Gastrocnemius medialis (tissue), 4 donors: ENCODE measurements at regions not wholly inside any gene's neighbourhood (a gene's known extent, or its start where the extent isn't known, plus 50 kb on each side); places are given as distances from the start of the nearest gene placed in this dataset.

Experiments
- ATAC-seq, 2 donors: fragments of 150-250 bp; one replicate each; pipeline ENCODE4 v1.9.1; 2016
- DNase-seq, 2 donors: peaks; one replicate each; pipeline ENCODE4 v3.0.0-alpha.2; 2019
- H3K27ac ChIP-seq, 4 donors: fragments of 200-600 bp; sonication (generic); 1 replicate in 1 of 4; 2 replicates in 3 of 4; pipeline ENCODE4 v1.5.1; 2016 to 2018; ENCODE audit warnings: mild to moderate bottlenecking in 2 of 4, moderate library complexity in 1 of 4
- H3K27me3 ChIP-seq, 3 donors: fragments of 200-600 bp; sonication (generic) in 2 of 3; 1 replicate in 1 of 3; 2 replicates in 2 of 3; pipeline versions ENCODE4 v1.5.1 to v1.6.0; 2016 to 2019; ENCODE audit warnings: mild to moderate bottlenecking in 1 of 3, moderate library complexity in 1 of 3
- H3K36me3 ChIP-seq, 2 donors: fragments of 200-600 bp; sonication (generic) in 1 of 2; one replicate each; pipeline ENCODE4 v1.5.1; 2017 to 2018
- H3K4me1 ChIP-seq, 2 donors: fragments of 200-600 bp; sonication (generic) in 1 of 2; one replicate each; pipeline ENCODE4 v1.5.1; 2016 to 2017; ENCODE audit warnings: mild to moderate bottlenecking in 2 of 2
- H3K4me3 ChIP-seq, 4 donors: fragments of 200-600 bp; sonication (generic) in 3 of 4; 1 replicate in 1 of 4; 2 replicates in 3 of 4; pipeline ENCODE4 v1.5.1; 2016 to 2019; ENCODE audit warnings: mild to moderate bottlenecking in 2 of 4
- H3K9me3 ChIP-seq, 3 donors: fragments of 200-600 bp; sonication (generic) in 2 of 3; 1 replicate in 1 of 3; 2 replicates in 2 of 3; pipeline ENCODE4 v1.5.1; 2016 to 2019
- POLR2A ChIP-seq, 2 donors: fragments of 450-650 bp; IDR thresholded peaks; one replicate each; pipeline ENCODE4 v1.6.1; 2017; ENCODE audit warnings: antibody characterized with exemption in 2 of 2, mild to moderate bottlenecking in 2 of 2, moderate library complexity in 2 of 2
- in situ Hi-C, 4 donors: fragments of 200-750 bp; cut with MboI; loops; one replicate each; pipeline versions ENCODE4 v1.15.0 to v1.8.0; 2017; ENCODE audit warnings: low sequenced_read_pairs in 4 of 4
- intact Hi-C: fragments of 100-400 bp; cut with DNase I; formaldehyde crosslinking; loops from one replicate; pipeline ENCODE4 v1.15.1; 2023; ENCODE audit warnings: low total_unique reads
- TF ChIP-seq, protein P1 (sequence below), 5 experiments: fragments of 450-650 bp in 3 of 5; fragments of 200-600 bp in 2 of 5; sonication (generic) in 2 of 5; IDR thresholded peaks in 4 of 5; conservative IDR thresholded peaks in 1 of 5; 1 replicate in 4 of 5; 2 replicates in 1 of 5; pipeline ENCODE4 v1.5.1; 2016 to 2019; ENCODE audit warnings: antibody characterized with exemption in 5 of 5, mild to moderate bottlenecking in 3 of 5, moderate library complexity in 3 of 5

DNA sequence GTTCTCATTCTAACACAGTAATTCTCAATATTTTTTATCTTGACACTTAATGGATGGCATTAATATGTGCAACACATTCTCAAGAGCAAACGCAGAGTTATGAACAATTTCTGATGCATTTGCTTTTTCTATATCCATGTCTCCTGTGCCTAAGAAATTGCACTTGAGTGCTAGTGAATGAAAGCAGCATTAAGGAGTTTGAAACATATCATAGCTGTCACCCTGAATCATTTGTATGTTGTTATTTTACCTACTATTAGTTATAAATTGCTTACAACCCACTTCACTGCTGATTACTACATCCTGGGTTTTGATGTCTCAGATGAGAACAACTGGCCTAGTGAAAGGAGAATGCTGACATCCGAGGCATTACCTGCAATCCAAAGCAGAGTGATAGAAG is 387.3 kb downstream of the RASEF start:
- in situ Hi-C loops (no loop called here), intact Hi-C loops (no loop called here)
- no peak for DNase-seq
- H3K27ac ChIP-seq: no peak overlapping the region
- H3K4me1 ChIP-seq: no peaks in the 10 kb centered on the region
- no peak for ATAC-seq
- no peaks in the 10 kb centered on the region for H3K36me3 ChIP-seq
- no peak for TF ChIP-seq POLR2A (IDR thresholded peaks at IDR 0.05)
- TF ChIP-seq, protein P1, sequence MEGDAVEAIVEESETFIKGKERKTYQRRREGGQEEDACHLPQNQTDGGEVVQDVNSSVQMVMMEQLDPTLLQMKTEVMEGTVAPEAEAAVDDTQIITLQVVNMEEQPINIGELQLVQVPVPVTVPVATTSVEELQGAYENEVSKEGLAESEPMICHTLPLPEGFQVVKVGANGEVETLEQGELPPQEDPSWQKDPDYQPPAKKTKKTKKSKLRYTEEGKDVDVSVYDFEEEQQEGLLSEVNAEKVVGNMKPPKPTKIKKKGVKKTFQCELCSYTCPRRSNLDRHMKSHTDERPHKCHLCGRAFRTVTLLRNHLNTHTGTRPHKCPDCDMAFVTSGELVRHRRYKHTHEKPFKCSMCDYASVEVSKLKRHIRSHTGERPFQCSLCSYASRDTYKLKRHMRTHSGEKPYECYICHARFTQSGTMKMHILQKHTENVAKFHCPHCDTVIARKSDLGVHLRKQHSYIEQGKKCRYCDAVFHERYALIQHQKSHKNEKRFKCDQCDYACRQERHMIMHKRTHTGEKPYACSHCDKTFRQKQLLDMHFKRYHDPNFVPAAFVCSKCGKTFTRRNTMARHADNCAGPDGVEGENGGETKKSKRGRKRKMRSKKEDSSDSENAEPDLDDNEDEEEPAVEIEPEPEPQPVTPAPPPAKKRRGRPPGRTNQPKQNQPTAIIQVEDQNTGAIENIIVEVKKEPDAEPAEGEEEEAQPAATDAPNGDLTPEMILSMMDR (IDR thresholded peaks at IDR 0.05 in 4 of 5, conservative IDR thresholded peaks at IDR 0.05 in 1 of 5): no peak
- no peaks in the 10 kb centered on the region for H3K27me3 ChIP-seq
- no peaks in the 10 kb centered on the region for H3K9me3 ChIP-seq
- no peak overlapping the region for H3K4me3 ChIP-seq

DNA sequence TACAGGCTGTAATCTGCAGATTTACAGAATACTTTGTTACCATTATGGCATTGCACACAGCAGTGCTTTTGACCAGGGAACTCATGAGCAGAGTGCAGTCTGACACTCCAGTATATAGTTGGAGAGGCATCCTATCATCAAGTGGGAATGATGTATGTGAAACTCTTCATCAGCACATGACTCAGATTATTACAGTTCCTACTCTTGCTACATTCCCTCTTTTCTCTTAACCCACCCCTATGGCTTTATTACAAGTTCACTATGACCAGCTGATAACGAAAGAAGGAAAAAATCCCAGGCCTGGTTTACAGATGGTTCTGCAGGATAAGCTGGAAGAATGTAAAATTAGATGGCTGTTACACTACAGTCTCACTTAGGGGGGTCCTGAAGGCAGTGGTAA is 385.9 kb downstream of the RASEF start:
- intact Hi-C loops: no loop called here
- in situ Hi-C loops: no loop called here
- TF ChIP-seq, protein P1 (IDR thresholded peaks at IDR 0.05 in 4 of 5, conservative IDR thresholded peaks at IDR 0.05 in 1 of 5): no peak
- TF ChIP-seq POLR2A (IDR thresholded peaks at IDR 0.05): no peak
- Histone ChIP-seq H3K36me3 (no peaks in the 10 kb centered on the region), H3K4me3 (no peak overlapping the region), H3K9me3 (no peaks in the 10 kb centered on the region), H3K27ac (no peak overlapping the region), H3K27me3 (no peaks in the 10 kb centered on the region), H3K4me1 (no peaks in the 10 kb centered on the region)
- DNase-seq: no peak
- no peak for ATAC-seq

DNA sequence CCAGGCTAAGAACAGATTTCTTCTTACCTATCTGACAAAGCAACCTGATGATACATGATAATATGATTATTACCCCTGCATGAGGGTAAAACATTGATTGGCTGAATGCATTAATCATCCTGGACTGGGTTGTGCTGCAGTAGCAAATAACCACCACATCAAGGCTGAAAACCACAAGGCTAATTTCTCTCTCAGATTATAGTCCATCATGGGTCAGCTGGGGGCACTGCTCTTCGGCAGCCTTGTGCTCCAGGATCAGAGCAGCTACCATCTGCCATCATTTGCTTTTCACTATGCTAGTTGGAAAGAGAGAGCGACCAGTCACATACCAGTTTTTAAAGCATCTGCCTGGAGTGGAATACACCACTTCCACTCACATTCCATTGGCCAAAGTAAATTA is 383.5 kb downstream of the RASEF start:
- no peak overlapping the region for H3K4me3 ChIP-seq
- DNase-seq (no peak), ATAC-seq (no peak)
- H3K27ac ChIP-seq: no peak overlapping the region
- H3K36me3 ChIP-seq: no peaks in the 10 kb centered on the region
- no peaks in the 10 kb centered on the region for H3K27me3 ChIP-seq
- intact Hi-C loops (no loop called here), in situ Hi-C loops (no loop called here)
- H3K4me1 ChIP-seq: no peaks in the 10 kb centered on the region
- no peak for TF ChIP-seq POLR2A (IDR thresholded peaks at IDR 0.05)
- TF ChIP-seq, protein P1 (IDR thresholded peaks at IDR 0.05 in 4 of 5, conservative IDR thresholded peaks at IDR 0.05 in 1 of 5): no peak
- H3K9me3 ChIP-seq: no peaks in the 10 kb centered on the region

DNA sequence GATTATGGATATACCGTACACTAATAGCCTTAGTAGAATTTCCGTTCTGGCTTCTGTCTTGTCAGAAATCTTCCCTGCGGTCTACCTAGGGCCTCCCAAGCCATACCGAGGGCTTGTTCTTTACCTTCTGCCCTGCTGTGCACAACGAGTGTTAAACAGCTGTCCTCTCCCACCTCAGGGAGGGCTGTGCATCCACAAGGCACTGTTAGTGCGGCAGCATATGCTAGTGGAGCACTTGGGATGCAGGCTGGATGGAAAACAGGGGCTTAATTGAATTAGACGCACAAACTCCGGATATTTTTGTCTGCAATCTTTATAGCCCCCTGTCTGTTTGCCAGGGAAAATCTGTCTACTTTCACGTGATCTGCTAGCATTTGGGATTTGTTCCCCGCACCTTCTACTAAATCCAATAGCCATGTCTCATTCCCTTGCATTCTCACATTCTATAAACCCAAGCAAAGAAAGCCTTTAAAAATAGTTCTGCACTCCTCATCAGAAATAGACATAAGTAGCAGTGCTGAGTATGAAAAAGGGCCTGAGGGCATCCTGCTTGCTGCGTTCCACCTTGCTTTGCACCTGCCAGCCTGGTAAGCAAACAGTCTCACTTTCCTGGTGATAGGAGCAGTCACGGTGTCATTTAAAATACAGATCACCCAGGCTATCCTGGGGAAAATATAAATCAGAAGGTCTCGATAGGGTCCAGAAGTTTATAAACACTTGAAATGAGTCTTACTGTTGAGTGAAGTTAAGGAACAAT is 382.6 kb downstream of the RASEF start:
- no peaks in the 10 kb centered on the region for H3K27me3 ChIP-seq
- H3K4me1 ChIP-seq: no peaks in the 10 kb centered on the region
- no peak overlapping the region for H3K4me3 ChIP-seq
- in situ Hi-C loops: no loop called here
- intact Hi-C loops: no loop called here
- no peaks in the 10 kb centered on the region for H3K36me3 ChIP-seq
- TF ChIP-seq, protein P1 (IDR thresholded peaks at IDR 0.05 in 4 of 5, conservative IDR thresholded peaks at IDR 0.05 in 1 of 5): no peak
- no peak for TF ChIP-seq POLR2A (IDR thresholded peaks at IDR 0.05)
- DNase-seq (no peak), ATAC-seq (no peak)
- H3K27ac ChIP-seq: no peak overlapping the region
- no peaks in the 10 kb centered on the region for H3K9me3 ChIP-seq

DNA sequence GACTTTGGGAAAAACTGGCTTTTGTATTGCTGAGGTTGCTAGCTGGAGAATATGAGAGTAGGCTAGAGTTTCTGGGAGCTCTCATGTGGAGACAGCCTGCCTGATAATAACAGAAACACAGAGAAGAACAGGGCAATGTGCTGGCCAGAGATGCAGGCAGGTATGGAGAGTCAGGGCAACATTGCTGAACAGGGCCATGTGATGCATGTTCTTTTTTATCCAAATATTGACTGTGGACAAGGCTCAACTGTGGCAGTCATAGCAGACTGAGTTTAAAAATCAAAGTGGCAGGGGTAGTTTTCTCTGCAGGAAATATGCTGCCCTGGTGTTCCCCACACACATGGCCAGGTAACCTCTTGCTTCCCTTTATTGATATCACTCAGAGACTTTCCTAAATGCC is 381.1 kb downstream of the RASEF start:
- DNase-seq: no peak
- in situ Hi-C loops: no loop called here

More for the DNA sequence above, 381.1 kb downstream of the RASEF start:
- Histone ChIP-seq H3K4me1 (no peaks in the 10 kb centered on the region), H3K4me3 (no peak overlapping the region), H3K27me3 (no peaks in the 10 kb centered on the region), H3K9me3 (no peaks in the 10 kb centered on the region), H3K27ac (no peak overlapping the region), H3K36me3 (no peaks in the 10 kb centered on the region)
- TF ChIP-seq, protein P1 (IDR thresholded peaks at IDR 0.05 in 4 of 5, conservative IDR thresholded peaks at IDR 0.05 in 1 of 5): no peak
- no peak for TF ChIP-seq POLR2A (IDR thresholded peaks at IDR 0.05)
- intact Hi-C loops: no loop called here
- ATAC-seq: no peak
